A549 (cell line): ENCODE measurements at regions not wholly inside any gene's neighbourhood (a gene's known extent, or its start where the extent isn't known, plus 50 kb on each side); places are given as distances from the start of the nearest gene placed in this dataset.

Experiments used
- ATAC-seq, 2 experiments: fragments of 200-7000 bp in 1 of 2; fragments of >200 bp in 1 of 2; cut with Nextera tagmentation in 1 of 2; cut with Tn5 transposase in 1 of 2; 3 replicates each; pipeline versions ENCODE4 v1.8.0 to v1.9.1; 2018 to 2020; ENCODE audit warnings: mild to moderate bottlenecking in 1 of 2, moderate library complexity in 1 of 2
- CTCF ChIA-PET: fragments of 300-600 bp; sonication (Branson Sonifier 250); formaldehyde crosslinking; extraction: SDS; loops from one replicate; lab custom pipeline; 2021; ENCODE audit warnings: antibody characterized with exemption, inconsistent platforms; lab: Yijun Ruan, JAX
- POLR2A ChIA-PET: fragments of 350-600 bp; formaldehyde crosslinking; extraction: SDS; loops from one replicate; lab custom pipeline; 2021; ENCODE audit warnings: antibody characterized with exemption, inconsistent platforms; lab: Yijun Ruan, JAX
- DNase-seq, 2 experiments: peaks; one replicate each; pipeline versions ENCODE4 v3.0.0 to v3.0.0-alpha.2; 2011 to 2016; ENCODE audit warnings: low read depth in 1 of 2, low spot score in 1 of 2
- FAIRE-seq: peaks from 2 replicates; lab custom pipeline; 2011; peaks lifted over from hg19 to GRCh38; lab: Jason Lieb, UNC
- H3K27ac ChIP-seq, 2 experiments: fragments of >200 bp; sonication (Bioruptor Twin); formaldehyde crosslinking; 3 replicates each; pipeline ENCODE4 v1.5.1; 2016 to 2017
- H3K4me1 ChIP-seq: fragments of >200 bp; sonication (Bioruptor Twin); formaldehyde crosslinking; 3 replicates; pipeline ENCODE4 v1.6.1; 2016
- H3K4me2 ChIP-seq: fragments of >200 bp; sonication (Bioruptor Twin); formaldehyde crosslinking; 3 replicates; pipeline ENCODE4 v1.6.1; 2016
- H3K4me3 ChIP-seq: fragments of >200 bp; sonication (Bioruptor Twin); formaldehyde crosslinking; 3 replicates; pipeline ENCODE4 v1.5.1; 2016
- H3K9me3 ChIP-seq: fragments of >200 bp; sonication (Bioruptor Twin); formaldehyde crosslinking; 3 replicates; pipeline ENCODE4 v1.6.1; 2016
- CBX2 ChIP-seq: fragments of 200-600 bp; sonication (generic); IDR thresholded peaks from 2 replicates; pipeline ENCODE4 v1.6.1; 2016; ENCODE audit warnings: low read depth, mild to moderate bottlenecking, borderline replicate concordance
- EHMT2 ChIP-seq: fragments of 200-600 bp; sonication (generic); IDR thresholded peaks from 2 replicates; pipeline ENCODE4 v1.6.1; 2016; ENCODE audit warnings: antibody characterized with exemption, low read depth, mild to moderate bottlenecking, moderate library complexity
- ESRRA ChIP-seq: fragments of 150-350 bp; IDR thresholded peaks from 2 replicates; pipeline ENCODE4 v1.6.1; 2014; ENCODE audit warnings: mild to moderate bottlenecking, low read length, borderline replicate concordance
- FOXS1 ChIP-seq: fragments of 250-450 bp; sonication (Bioruptor Pico); IDR thresholded peaks from 2 replicates; pipeline ENCODE4 v1.5.0; 2020; ENCODE audit warnings: mild to moderate bottlenecking, moderate library complexity
- HES2 ChIP-seq: fragments of >200 bp; sonication (Bioruptor Twin); formaldehyde crosslinking; IDR thresholded peaks from 2 replicates; pipeline ENCODE4 v1.6.1; 2016
- HEYL ChIP-seq: fragments of 250-450 bp; sonication (Bioruptor Pico); IDR thresholded peaks from 2 replicates; pipeline ENCODE4 v1.8.0; 2021; ENCODE audit warnings: mild to moderate bottlenecking, moderate library complexity
- JUN ChIP-seq, 2 experiments: fragments of >200 bp; sonication (Bioruptor Twin); formaldehyde crosslinking; IDR thresholded peaks; 2 replicates in 1 of 2; 3 replicates in 1 of 2; pipeline ENCODE4 v1.6.1; 2016 to 2017
- JUNB ChIP-seq: fragments of >200 bp; sonication (Bioruptor Twin); formaldehyde crosslinking; IDR thresholded peaks from 2 replicates; pipeline ENCODE4 v1.6.1; 2016
- MYC ChIP-seq: IDR thresholded peaks from 2 replicates; pipeline ENCODE4 v1.6.1; 2012; ENCODE audit warnings: mild to moderate bottlenecking, inconsistent platforms, low read length, improper control_type of control experiment, borderline replicate concordance
- NFE2L2 ChIP-seq: fragments of 150-350 bp; conservative IDR thresholded peaks from 2 replicates; pipeline ENCODE4 v1.6.1; 2014; ENCODE audit warnings: low read length
- NPAS2 ChIP-seq: fragments of 250-450 bp; sonication (Bioruptor Pico); IDR thresholded peaks from 2 replicates; pipeline ENCODE4 v1.8.0; 2022; ENCODE audit warnings: mild to moderate bottlenecking, moderate library complexity, borderline replicate concordance
- NR3C1 ChIP-seq: fragments of >200 bp; sonication (Bioruptor Twin); formaldehyde crosslinking; IDR thresholded peaks from 3 replicates; pipeline ENCODE4 v1.6.1; 2017
- POLR2AphosphoS2 ChIP-seq: conservative IDR thresholded peaks from 2 replicates; pipeline ENCODE4 v1.6.1; 2012; ENCODE audit warnings: low read length, improper control_type of control experiment, inconsistent platforms
- RAD21 ChIP-seq, 2 experiments: fragments of >200 bp in 1 of 2; sonication (Bioruptor Twin) in 1 of 2; formaldehyde crosslinking in 1 of 2; IDR thresholded peaks in 1 of 2; conservative IDR thresholded peaks in 1 of 2; 2 replicates in 1 of 2; 3 replicates in 1 of 2; pipeline ENCODE4 v1.6.1; 2012 to 2018; ENCODE audit warnings: inconsistent platforms in 1 of 2
- RARB ChIP-seq: fragments of 250-450 bp; sonication (Bioruptor Pico); IDR thresholded peaks from 2 replicates; pipeline ENCODE4 v1.8.0; 2021; ENCODE audit warnings: mild to moderate bottlenecking, moderate library complexity
- REST ChIP-seq: fragments of 200-600 bp; sonication (generic); IDR thresholded peaks from 2 replicates; pipeline ENCODE4 v1.6.1; 2016; ENCODE audit warnings: antibody characterized with exemption, mild to moderate bottlenecking, moderate library complexity
- RNF2 ChIP-seq: fragments of 200-600 bp; sonication (generic); IDR thresholded peaks from 2 replicates; pipeline ENCODE4 v1.6.1; 2016; ENCODE audit warnings: low read depth, mild to moderate bottlenecking, antibody characterized with exemption, moderate library complexity, borderline replicate concordance
- ZSCAN20 ChIP-seq: fragments of 250-450 bp; sonication (Bioruptor Pico); IDR thresholded peaks from 2 replicates; pipeline ENCODE4 v1.8.0; 2022; ENCODE audit warnings: mild to moderate bottlenecking, moderate library complexity
- WGBS: methylation state at CpG from one replicate; pipeline ENCODE4 v1.1.6; 2017; ENCODE audit errors: missing lambda C conversion rate; 5-methylcytosine and 5-hydroxymethylcytosine counted together

- Histone ChIP-seq H3K27ac (no peak overlapping the region), H3K4me1 (no peaks in the 10 kb centered on the region), H3K4me2 (no peak overlapping the region), H3K9me3 (no peaks in the 10 kb centered on the region)
- CTCF ChIA-PET, result no interaction called here
- no peak for FAIRE-seq
- TF ChIP-seq CBX2, result no peak
- TF ChIP-seq POLR2AphosphoS2, result no peak
- TF ChIP-seq HEYL (CRISPR knock-in tag), result no peak
- TF ChIP-seq REST, result no peak
- no peak for TF ChIP-seq MYC
- TF ChIP-seq JUN (IDR thresholded peaks at IDR 0.05), result no peak
- TF ChIP-seq EHMT2, result no peak
- TF ChIP-seq, all 56 proteins: peak for 0
- H3K4me3 ChIP-seq, result no peak overlapping the region
- POLR2A ChIA-PET, result no interaction called here
- DNase-seq, result no peak
- no peak for ATAC-seq
Observed at GRCh38 chr13:74372511-74372910, 238.3 kb upstream of the KLF12 start.

- H3K9me3 ChIP-seq, result no peaks in the 10 kb centered on the region
- H3K4me3 ChIP-seq, result no peak overlapping the region
- POLR2A ChIA-PET, result no interaction called here
- FAIRE-seq, result no peak
- 86% methylated on average over 8 of the region's 8 CpGs for WGBS
- ATAC-seq, result no peak
- no peak overlapping the region for H3K27ac ChIP-seq
- TF ChIP-seq HES2 (no peak), NPAS2 (no peak), RAD21 (conservative IDR thresholded peaks at IDR 0.05 in 1 of 2, IDR thresholded peaks at IDR 0.05 in 1 of 2) (no peak), EHMT2 (no peak), ESRRA (no peak), POLR2AphosphoS2 (no peak), JUNB (no peak), REST (no peak), FOXS1 (no peak), NFE2L2 (no peak), NR3C1 (no peak), RARB (CRISPR knock-in tag) (no peak), MYC (no peak), RNF2 (no peak), ZSCAN20 (no peak)
- TF ChIP-seq, all 56 proteins: peak for 0
- no peak for DNase-seq
- no peaks in the 10 kb centered on the region for H3K4me1 ChIP-seq
- no peak overlapping the region for H3K4me2 ChIP-seq
- CTCF ChIA-PET, result no interaction called here
Observed at GRCh38 chr13:74367193-74367592, 233.0 kb upstream of the KLF12 start.
